Parathyroid adenoma (tissue), 2 donors: ENCODE measurements at regions not wholly inside any gene's neighbourhood (a gene's known extent, or its start where the extent isn't known, plus 50 kb on each side); places are given as distances from the start of the nearest gene placed in this dataset.

Source experiments
- H2AFZ ChIP-seq: fragments of 300-600 bp; sonication (generic); one replicate; pipeline ENCODE4 v1.7.0; 2017; ENCODE audit warnings: antibody characterized with exemption, mild to moderate bottlenecking
- H3K27ac ChIP-seq: fragments of 300-600 bp; sonication (generic); one replicate; pipeline ENCODE4 v1.7.0; 2017
- H3K27me3 ChIP-seq: fragments of 300-600 bp; sonication (generic); one replicate; pipeline ENCODE4 v1.7.0; 2017; ENCODE audit warnings: low read length; ENCODE audit not compliant: control insufficient read depth, insufficient read depth
- H3K36me3 ChIP-seq: fragments of 300-600 bp; sonication (generic); one replicate; pipeline ENCODE4 v1.7.0; 2017; ENCODE audit warnings: low read length; ENCODE audit not compliant: control insufficient read depth, insufficient read depth
- H3K4me1 ChIP-seq: fragments of 300-600 bp; sonication (generic); one replicate; pipeline ENCODE4 v1.7.0; 2017; ENCODE audit warnings: control low read depth
- H3K4me2 ChIP-seq: fragments of 300-600 bp; sonication (generic); one replicate; pipeline ENCODE4 v1.7.0; 2017; ENCODE audit warnings: low read length
- H3K4me3 ChIP-seq: fragments of 300-600 bp; sonication (generic); one replicate; pipeline ENCODE4 v1.7.0; 2017; ENCODE audit warnings: low read depth, low read length
- H3K79me2 ChIP-seq: fragments of 300-600 bp; sonication (generic); one replicate; pipeline ENCODE4 v1.7.0; 2017; ENCODE audit warnings: control low read depth
- H3K9ac ChIP-seq: fragments of 300-600 bp; sonication (generic); one replicate; pipeline ENCODE4 v1.7.0; 2017; ENCODE audit warnings: mild to moderate bottlenecking
- H3K9me3 ChIP-seq: fragments of 300-600 bp; sonication (generic); one replicate; pipeline ENCODE4 v1.7.0; 2017; ENCODE audit warnings: low read length; ENCODE audit not compliant: control insufficient read depth
- TF ChIP-seq, protein P1 (sequence below): fragments of 300-600 bp; sonication (generic); IDR thresholded peaks from one replicate; pipeline ENCODE4 v1.7.0; 2017; ENCODE audit warnings: antibody characterized with exemption, mild to moderate bottlenecking
- donor health status: primary hyperparathyroidism.

DNA sequence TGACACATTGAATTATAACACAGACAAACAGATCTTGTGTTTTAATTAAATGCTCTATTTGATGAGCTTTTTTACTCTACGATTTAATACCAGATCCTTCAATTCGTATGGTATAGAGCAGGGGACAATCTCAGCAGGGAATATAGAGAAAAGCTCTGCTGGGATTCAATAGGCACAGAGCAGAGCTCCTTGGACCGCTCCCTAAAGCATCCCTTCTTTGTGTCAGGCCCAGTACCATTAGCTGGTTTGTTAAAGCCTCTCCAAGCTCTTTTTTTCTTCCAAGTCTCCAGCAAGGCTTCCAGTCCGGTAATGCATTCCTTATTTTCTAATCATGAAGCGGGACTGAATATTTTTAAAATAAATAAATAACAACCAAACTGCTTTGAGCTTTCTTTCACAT, 466.0 kb downstream of the NR4A2 start:
- no peak overlapping the region for H3K9ac ChIP-seq
- H3K27ac ChIP-seq, result no peak overlapping the region
- no peak overlapping the region for H3K4me2 ChIP-seq

DNA sequence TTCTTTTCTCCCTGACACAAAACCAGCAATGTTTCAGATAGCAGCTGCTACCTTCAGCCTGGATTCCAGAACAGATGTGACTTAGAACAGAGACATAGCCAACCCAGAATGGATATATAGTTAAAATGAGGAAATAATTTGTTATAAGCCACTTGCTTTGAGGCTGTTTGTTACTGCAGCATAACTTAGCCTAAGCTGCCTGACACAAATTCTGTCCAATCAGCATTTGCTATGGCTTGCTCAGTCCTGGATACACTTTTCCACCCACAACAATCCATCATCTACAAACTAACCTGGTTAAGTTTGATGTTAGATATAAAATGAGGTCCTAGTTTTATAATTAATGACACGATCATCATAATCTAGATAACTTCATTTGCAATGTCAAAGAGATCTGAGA, 480.4 kb downstream of the NR4A2 start:
- H3K4me1 ChIP-seq, result no peaks in the 10 kb centered on the region
- no peak overlapping the region for H3K27ac ChIP-seq
- H3K9me3 ChIP-seq, result no peaks in the 10 kb centered on the region
- no peak overlapping the region for H3K4me2 ChIP-seq
- TF ChIP-seq, protein P1, sequence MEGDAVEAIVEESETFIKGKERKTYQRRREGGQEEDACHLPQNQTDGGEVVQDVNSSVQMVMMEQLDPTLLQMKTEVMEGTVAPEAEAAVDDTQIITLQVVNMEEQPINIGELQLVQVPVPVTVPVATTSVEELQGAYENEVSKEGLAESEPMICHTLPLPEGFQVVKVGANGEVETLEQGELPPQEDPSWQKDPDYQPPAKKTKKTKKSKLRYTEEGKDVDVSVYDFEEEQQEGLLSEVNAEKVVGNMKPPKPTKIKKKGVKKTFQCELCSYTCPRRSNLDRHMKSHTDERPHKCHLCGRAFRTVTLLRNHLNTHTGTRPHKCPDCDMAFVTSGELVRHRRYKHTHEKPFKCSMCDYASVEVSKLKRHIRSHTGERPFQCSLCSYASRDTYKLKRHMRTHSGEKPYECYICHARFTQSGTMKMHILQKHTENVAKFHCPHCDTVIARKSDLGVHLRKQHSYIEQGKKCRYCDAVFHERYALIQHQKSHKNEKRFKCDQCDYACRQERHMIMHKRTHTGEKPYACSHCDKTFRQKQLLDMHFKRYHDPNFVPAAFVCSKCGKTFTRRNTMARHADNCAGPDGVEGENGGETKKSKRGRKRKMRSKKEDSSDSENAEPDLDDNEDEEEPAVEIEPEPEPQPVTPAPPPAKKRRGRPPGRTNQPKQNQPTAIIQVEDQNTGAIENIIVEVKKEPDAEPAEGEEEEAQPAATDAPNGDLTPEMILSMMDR, result no peak
- no peaks in the 10 kb centered on the region for H3K79me2 ChIP-seq
- no peak overlapping the region for H2AFZ ChIP-seq
- no peak overlapping the region for H3K9ac ChIP-seq
- no peak overlapping the region for H3K4me3 ChIP-seq
- no peaks in the 10 kb centered on the region for H3K36me3 ChIP-seq
- no peaks in the 10 kb centered on the region for H3K27me3 ChIP-seq

More for the DNA sequence above, 466.0 kb downstream of the NR4A2 start:
- Histone ChIP-seq H3K27me3 (no peaks in the 10 kb centered on the region), H2AFZ (no peak overlapping the region), H3K4me3 (no peak overlapping the region), H3K36me3 (no peaks in the 10 kb centered on the region), H3K79me2 (no peaks in the 10 kb centered on the region), H3K9me3 (no peaks in the 10 kb centered on the region), H3K4me1 (no peaks in the 10 kb centered on the region)
- TF ChIP-seq, protein P1, result no peak

DNA sequence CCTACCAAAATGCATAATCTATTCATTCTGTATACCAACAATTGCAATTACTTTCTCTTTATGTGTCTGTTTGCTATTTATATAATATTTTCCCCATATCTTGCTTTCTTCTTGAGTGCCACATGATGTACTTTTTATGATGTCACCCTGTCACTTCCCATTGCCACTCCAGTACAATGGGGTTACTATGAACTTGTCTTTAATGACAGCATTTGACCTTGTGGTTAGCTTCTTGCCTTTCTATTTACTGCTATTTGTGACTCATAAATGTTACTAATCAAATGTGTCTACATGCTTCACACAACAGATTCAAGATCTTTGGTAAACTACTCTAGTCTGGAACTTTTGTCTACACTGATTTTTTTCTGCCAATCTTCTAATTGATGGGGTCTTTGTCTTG, 486.3 kb downstream of the NR4A2 start:
- no peaks in the 10 kb centered on the region for H3K9me3 ChIP-seq
- no peak overlapping the region for H3K4me2 ChIP-seq
- TF ChIP-seq, protein P1, result no peak

DNA sequence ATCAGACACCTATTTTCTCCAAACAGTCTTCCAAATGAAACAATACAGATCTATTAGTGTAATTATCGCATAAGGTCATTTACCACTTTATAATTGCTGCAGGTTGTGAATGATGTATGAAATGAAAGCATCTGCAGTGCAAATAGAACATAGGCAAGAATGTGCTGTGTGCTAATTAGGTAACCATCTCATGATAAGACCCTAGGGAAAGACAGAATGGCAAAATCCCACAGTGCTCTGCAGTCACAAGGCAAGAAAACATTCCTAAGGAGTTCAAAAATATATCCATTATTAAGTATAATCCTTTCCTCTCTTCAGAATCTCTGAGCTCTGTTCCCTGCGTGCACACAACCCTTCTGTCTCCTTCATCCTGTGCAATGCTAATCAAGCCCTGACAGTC, 488.1 kb downstream of the NR4A2 start:
- H3K79me2 ChIP-seq, result no peaks in the 10 kb centered on the region
- no peak overlapping the region for H3K27ac ChIP-seq
- H3K4me2 ChIP-seq, result no peak overlapping the region
- H3K9ac ChIP-seq, result no peak overlapping the region
- H3K4me1 ChIP-seq, result no peaks in the 10 kb centered on the region
- no peaks in the 10 kb centered on the region for H3K9me3 ChIP-seq
- no peaks in the 10 kb centered on the region for H3K27me3 ChIP-seq
- H3K4me3 ChIP-seq, result no peak overlapping the region
- TF ChIP-seq, protein P1, result no peak
- H3K36me3 ChIP-seq, result no peaks in the 10 kb centered on the region
- H2AFZ ChIP-seq, result no peak overlapping the region

More for the DNA sequence above, 486.3 kb downstream of the NR4A2 start:
- Histone ChIP-seq H3K27me3 (no peaks in the 10 kb centered on the region), H2AFZ (no peak overlapping the region), H3K9ac (no peak overlapping the region), H3K79me2 (no peaks in the 10 kb centered on the region), H3K27ac (no peak overlapping the region), H3K4me1 (no peaks in the 10 kb centered on the region), H3K4me3 (no peak overlapping the region), H3K36me3 (no peaks in the 10 kb centered on the region)

DNA sequence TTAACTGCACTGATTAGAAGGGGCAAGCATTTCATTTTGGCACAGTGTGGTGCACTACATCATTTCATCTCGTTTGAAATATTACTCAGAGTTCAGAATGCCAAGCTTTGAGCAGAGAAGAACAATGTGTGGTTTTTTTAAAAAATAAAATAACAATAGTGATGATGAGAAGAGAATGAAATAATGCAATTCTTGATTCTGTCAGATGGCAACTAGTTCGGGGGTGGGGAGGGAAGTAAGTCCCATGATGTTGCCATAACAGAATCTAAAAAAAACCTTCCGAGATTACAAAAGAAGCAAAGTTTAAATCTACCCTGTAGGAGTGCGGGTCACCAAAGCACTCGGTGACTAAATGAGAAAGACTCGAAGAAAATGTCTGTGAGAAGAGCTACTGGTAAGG, 490.4 kb downstream of the NR4A2 start:
- no peak overlapping the region for H2AFZ ChIP-seq
- H3K27ac ChIP-seq, result no peak overlapping the region
- TF ChIP-seq, protein P1, result no peak
- H3K4me1 ChIP-seq, result no peaks in the 10 kb centered on the region
- no peaks in the 10 kb centered on the region for H3K9me3 ChIP-seq
- H3K36me3 ChIP-seq, result no peaks in the 10 kb centered on the region
- H3K9ac ChIP-seq, result no peak overlapping the region
- no peaks in the 10 kb centered on the region for H3K27me3 ChIP-seq
- no peak overlapping the region for H3K4me3 ChIP-seq
- no peak overlapping the region for H3K4me2 ChIP-seq
- H3K79me2 ChIP-seq, result no peaks in the 10 kb centered on the region
